ENCODE measurements at regions not wholly inside any gene's neighbourhood (a gene's known extent, or its start where the extent isn't known, plus 50 kb on each side); places are given as distances from the start of the nearest gene placed in this dataset.

DNA sequence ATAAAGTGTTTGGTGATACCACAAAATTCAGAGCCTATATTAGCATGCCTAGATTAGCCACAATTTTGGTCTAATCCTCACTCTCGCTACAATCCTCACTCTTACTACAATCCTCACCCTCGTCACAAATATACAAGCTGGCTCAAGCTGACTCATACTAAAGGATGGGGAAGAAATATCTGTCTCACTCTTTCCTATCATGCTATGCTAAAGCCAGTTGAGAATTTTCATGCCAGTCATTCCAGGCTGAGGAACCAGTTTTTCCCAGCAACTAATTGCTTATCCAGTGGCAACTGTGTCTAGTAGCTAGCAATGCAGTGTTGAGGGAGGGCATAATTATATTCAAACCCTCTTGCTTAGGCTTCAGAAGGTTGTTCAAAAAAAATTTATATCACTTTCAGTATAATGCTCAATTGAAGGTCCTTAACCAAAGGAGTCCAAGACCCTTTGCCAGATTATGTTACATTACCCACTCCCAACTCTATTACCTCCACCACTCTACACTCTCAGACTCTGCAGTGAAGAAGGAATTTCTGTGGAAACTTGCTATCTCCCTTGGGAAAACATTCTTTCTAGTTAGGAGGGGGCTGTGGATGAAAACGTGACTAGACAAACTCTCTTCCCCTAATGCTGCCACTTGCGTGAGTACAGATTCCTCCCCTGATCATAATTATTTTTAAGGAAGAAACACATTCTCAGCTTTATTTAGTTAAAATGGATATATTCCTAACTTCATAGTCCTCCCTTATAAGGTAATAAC lies 810.3 kb upstream of the ACO1 start:
- Histone ChIP-seq H4K20me1 (ENCODE audit: insufficient read depth, low read length, poor library complexity, severe bottlenecking) (no peaks in the 10 kb centered on the region), H2AFZ (ENCODE audit: low read length) (no peak overlapping the region), H3K9me3 (ENCODE audit: insufficient read depth, low read depth, low read length) (no peaks in the 10 kb centered on the region), H3K27me3 (ENCODE audit: insufficient read depth, low read length, poor library complexity, severe bottlenecking) (no peaks in the 10 kb centered on the region), H3K4me2 (ENCODE audit: low read depth, low read length, poor library complexity, severe bottlenecking) (no peak overlapping the region), H3K4me3 (ENCODE audit: low read length, poor library complexity, severe bottlenecking) (no peak overlapping the region), H3K36me3 (ENCODE audit: insufficient read depth, low read length) (no peaks in the 10 kb centered on the region), H3F3A (ENCODE audit: low read depth) (no peaks in the 10 kb centered on the region), H3K9ac (ENCODE audit: low read depth, low read length, poor library complexity, severe bottlenecking) (no peak overlapping the region), H3K9me2 (replicated peaks; ENCODE audit: low read depth, low read length) (no peaks in the 10 kb centered on the region), H3K4me1 (ENCODE audit: insufficient read depth, low read length, poor library complexity, severe bottlenecking) (no peaks in the 10 kb centered on the region), H3K79me2 (ENCODE audit: insufficient read depth, low read length) (no peaks in the 10 kb centered on the region)
- no peak for TF ChIP-seq EZH2phosphoT487 (IDR thresholded peaks at IDR 0.05; ENCODE audit: borderline replicate concordance)
- TF ChIP-seq, protein P1, sequence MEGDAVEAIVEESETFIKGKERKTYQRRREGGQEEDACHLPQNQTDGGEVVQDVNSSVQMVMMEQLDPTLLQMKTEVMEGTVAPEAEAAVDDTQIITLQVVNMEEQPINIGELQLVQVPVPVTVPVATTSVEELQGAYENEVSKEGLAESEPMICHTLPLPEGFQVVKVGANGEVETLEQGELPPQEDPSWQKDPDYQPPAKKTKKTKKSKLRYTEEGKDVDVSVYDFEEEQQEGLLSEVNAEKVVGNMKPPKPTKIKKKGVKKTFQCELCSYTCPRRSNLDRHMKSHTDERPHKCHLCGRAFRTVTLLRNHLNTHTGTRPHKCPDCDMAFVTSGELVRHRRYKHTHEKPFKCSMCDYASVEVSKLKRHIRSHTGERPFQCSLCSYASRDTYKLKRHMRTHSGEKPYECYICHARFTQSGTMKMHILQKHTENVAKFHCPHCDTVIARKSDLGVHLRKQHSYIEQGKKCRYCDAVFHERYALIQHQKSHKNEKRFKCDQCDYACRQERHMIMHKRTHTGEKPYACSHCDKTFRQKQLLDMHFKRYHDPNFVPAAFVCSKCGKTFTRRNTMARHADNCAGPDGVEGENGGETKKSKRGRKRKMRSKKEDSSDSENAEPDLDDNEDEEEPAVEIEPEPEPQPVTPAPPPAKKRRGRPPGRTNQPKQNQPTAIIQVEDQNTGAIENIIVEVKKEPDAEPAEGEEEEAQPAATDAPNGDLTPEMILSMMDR (conservative IDR thresholded peaks at IDR 0.05; ENCODE audit: low read length) = no peak

DNA sequence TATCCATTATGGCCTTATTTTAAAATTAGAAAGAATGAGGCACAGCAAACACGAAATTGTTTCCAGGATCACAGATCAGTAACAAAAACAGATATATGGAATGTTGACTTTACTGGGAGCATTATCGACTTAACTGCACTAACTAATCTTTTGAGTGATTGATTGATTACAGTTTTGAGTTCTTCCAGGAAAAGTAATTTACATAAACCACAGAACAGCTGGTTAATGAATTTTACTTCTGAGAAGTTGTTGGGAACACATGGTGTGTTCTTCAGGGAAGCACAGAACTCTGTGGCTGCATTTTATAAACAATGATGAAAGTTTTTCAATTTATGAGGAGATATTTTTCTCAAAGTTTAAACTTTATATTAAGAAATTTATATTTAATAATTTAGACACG lies 802.4 kb upstream of the ACO1 start:
- no peaks in the 10 kb centered on the region for H3K36me3 ChIP-seq (ENCODE audit: insufficient read depth, low read length)
- TF ChIP-seq, protein P1 (conservative IDR thresholded peaks at IDR 0.05; ENCODE audit: low read length) = no peak
- no peak for TF ChIP-seq EZH2phosphoT487 (IDR thresholded peaks at IDR 0.05; ENCODE audit: borderline replicate concordance)

DNA sequence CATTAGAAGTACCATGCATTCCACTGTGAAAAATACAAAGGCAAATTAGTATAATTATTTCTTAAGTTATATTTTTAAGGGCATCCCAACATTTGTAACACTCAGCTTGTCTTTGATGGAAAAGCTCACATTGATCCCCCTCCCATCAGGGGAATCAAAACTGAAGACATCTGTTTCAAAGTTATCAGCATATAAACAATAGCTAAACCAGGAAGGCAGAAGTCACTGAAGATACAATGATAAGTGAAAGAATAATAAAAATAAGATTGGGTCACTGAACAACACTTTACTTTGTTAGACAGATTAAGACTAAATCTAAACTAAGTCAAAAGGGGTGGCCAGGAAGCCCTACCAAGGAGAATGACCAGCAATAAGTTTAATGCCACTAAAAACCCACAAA lies 801.9 kb upstream of the ACO1 start:
- no peak for TF ChIP-seq EZH2phosphoT487 (IDR thresholded peaks at IDR 0.05; ENCODE audit: borderline replicate concordance)
- TF ChIP-seq, protein P1 (conservative IDR thresholded peaks at IDR 0.05; ENCODE audit: low read length) = no peak
- no peaks in the 10 kb centered on the region for H3K79me2 ChIP-seq (ENCODE audit: insufficient read depth, low read length)
- H3K4me3 ChIP-seq (ENCODE audit: low read length, poor library complexity, severe bottlenecking) = no peak overlapping the region
- no peak overlapping the region for H3K4me2 ChIP-seq (ENCODE audit: low read depth, low read length, poor library complexity, severe bottlenecking)
- H3K4me1 ChIP-seq (ENCODE audit: insufficient read depth, low read length, poor library complexity, severe bottlenecking) = no peaks in the 10 kb centered on the region
- H3K9me2 ChIP-seq (replicated peaks; ENCODE audit: low read depth, low read length) = no peaks in the 10 kb centered on the region
- no peaks in the 10 kb centered on the region for H3F3A ChIP-seq (ENCODE audit: low read depth)
- H3K36me3 ChIP-seq (ENCODE audit: insufficient read depth, low read length) = no peaks in the 10 kb centered on the region
- H4K20me1 ChIP-seq (ENCODE audit: insufficient read depth, low read length, poor library complexity, severe bottlenecking) = no peaks in the 10 kb centered on the region
- H3K9ac ChIP-seq (ENCODE audit: low read depth, low read length, poor library complexity, severe bottlenecking) = no peak overlapping the region
- no peaks in the 10 kb centered on the region; the same call in 1 of the 2 replicates for H3K9me3 ChIP-seq (ENCODE audit: insufficient read depth, low read depth, low read length)
- H3K27me3 ChIP-seq (ENCODE audit: insufficient read depth, low read length, poor library complexity, severe bottlenecking) = no peaks in the 10 kb centered on the region
- H2AFZ ChIP-seq (ENCODE audit: low read length) = no peak overlapping the region

More for the DNA sequence above, 802.4 kb upstream of the ACO1 start:
- Histone ChIP-seq H4K20me1 (ENCODE audit: insufficient read depth, low read length, poor library complexity, severe bottlenecking) (no peaks in the 10 kb centered on the region), H3F3A (ENCODE audit: low read depth) (no peaks in the 10 kb centered on the region), H3K4me1 (ENCODE audit: insufficient read depth, low read length, poor library complexity, severe bottlenecking) (no peaks in the 10 kb centered on the region), H3K4me3 (ENCODE audit: low read length, poor library complexity, severe bottlenecking) (no peak overlapping the region), H3K27me3 (ENCODE audit: insufficient read depth, low read length, poor library complexity, severe bottlenecking) (no peaks in the 10 kb centered on the region), H3K79me2 (ENCODE audit: insufficient read depth, low read length) (no peaks in the 10 kb centered on the region), H3K9me3 (ENCODE audit: insufficient read depth, low read depth, low read length) (no peaks in the 10 kb centered on the region; the same call in 1 of the 2 replicates), H3K9ac (ENCODE audit: low read depth, low read length, poor library complexity, severe bottlenecking) (no peak overlapping the region), H3K4me2 (ENCODE audit: low read depth, low read length, poor library complexity, severe bottlenecking) (no peak overlapping the region), H2AFZ (ENCODE audit: low read length) (no peak overlapping the region), H3K9me2 (replicated peaks; ENCODE audit: low read depth, low read length) (no peaks in the 10 kb centered on the region)

Measured in Loucy (cell line).